ENCODE measurements at regions not wholly inside any gene's neighbourhood (a gene's known extent, or its start where the extent isn't known, plus 50 kb on each side); places are given as distances from the start of the nearest gene placed in this dataset.
"Not testable (repeated sequence)": the region's sequence is repeated elsewhere in the genome, so short reads cannot be mapped to it uniquely, and the experiment has no call there.

- DNase-seq (ENCODE audit: low read depth in 3 of 3, low spot score in 2 of 3) = no peak
Measured at GRCh38 chr4:150018257-150018656, 60.0 kb upstream of the DCLK2 start.

GRCh38 chr4:150021483-150021882 is 56.8 kb upstream of the DCLK2 start:
- DNase-seq (ENCODE audit: low read depth in 3 of 3, low spot score in 2 of 3) = no peak

GRCh38 chr4:150023489-150023888 is 54.8 kb upstream of the DCLK2 start:
- no peak for DNase-seq (ENCODE audit: low read depth in 3 of 3, low spot score in 2 of 3)

- not testable (repeated sequence) for DNase-seq (ENCODE audit: low read depth in 3 of 3, low spot score in 2 of 3)
Measured at GRCh38 chr4:150026987-150027386, 51.3 kb upstream of the DCLK2 start.

Measured in right renal cortex interstitium (tissue), 3 donors.